ENCODE measurements at regions not wholly inside any gene's neighbourhood (a gene's known extent, or its start where the extent isn't known, plus 50 kb on each side); places are given as distances from the start of the nearest gene placed in this dataset.

DNA sequence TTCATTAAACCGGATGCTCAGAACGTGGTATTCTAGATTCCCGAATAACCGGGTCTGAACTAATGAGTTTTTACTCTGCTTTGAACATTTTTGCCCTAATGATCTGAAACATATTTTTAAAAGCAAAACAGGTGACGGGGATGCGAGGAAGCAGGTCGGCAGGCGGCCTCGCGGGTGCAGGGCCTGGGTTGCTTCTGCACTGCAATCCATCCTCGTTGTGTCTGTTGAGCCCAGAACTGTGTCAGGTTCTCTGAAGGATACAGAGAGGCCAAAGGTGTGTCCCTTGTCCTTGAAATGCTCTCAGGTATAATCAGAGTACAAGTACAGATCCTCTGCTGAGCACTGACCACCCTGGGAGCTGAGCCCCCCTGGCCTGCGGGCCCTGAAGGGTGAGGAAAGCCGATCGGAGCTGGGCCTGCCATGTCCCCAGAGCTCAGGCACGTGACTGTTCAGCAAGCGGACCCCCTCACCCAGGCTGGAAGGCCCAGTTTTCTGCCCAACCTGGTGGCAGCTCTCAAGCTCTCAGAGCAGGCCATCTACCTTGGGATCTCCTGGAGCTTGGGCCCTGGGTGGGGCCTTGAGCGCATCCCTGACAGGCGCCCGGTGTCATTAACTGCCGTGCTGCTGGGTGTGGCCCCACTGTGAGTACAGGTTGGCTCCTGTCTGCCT, 151.8 kb downstream of the OLFM1 start:
- DNase-seq (ENCODE audit: low read depth, low spot score), result no peak

DNA sequence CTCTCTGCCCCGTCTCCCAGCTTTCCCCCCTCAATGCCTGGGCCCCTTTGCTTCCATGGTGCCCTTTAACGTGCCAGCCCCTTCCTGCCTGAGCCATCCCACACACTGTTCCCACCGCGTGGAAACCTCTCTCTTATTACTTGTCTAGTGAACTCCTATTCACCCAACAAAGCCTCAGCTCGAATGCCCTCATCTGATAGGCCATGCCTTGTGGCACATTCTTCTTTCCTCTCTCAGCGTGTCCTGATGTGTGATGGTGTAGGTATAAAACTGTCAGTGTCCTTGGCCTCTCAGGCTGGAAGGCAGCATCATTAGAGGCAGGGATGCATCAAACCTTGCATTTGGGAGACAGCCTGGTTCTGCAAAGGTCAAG, 152.3 kb downstream of the OLFM1 start:
- DNase-seq (ENCODE audit: low read depth, low spot score), result no peak

DNA sequence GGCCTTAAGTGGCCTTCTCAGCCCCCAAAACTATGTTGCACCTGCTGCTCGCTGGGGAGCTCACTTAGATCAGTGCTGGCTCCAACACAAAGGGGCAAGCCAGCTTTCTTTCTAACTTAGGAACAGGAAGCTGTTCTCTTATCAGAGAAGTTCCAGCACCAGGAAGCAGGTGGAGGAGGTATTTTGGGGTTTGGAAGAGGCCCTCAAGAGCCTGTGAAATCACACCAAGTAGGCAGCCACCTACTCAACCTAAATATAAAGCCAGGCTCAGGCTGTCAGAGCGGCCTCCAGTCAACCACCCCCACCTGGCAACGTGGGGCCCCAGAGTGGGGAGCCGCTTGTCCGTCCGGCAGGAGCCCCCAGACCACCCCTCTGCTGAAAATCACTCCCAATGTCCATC, 152.8 kb downstream of the OLFM1 start:
- DNase-seq (ENCODE audit: low read depth, low spot score), result no peak

DNA sequence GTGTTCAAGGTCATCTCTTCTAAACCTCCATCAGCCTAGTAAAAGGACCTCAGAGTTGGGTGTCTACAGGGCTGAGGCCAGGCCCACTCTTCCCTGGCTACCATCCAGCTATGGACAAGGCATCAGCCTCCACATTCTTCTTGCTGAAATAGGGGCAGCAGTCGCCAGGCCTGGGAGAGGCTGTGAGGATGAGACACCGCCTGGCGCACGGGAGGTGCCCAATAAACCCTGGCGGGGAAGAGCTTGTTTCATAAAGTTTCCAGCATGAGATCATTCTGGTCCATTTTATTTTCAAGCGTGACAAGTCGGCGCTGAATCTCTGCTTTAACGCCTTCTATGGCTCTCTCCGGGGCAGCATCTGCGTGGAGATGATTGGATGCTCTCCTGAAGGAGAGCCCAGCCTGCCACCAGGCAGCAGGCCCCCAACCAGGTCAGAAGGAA, 153.4 kb downstream of the OLFM1 start:
- no peak for DNase-seq (ENCODE audit: low read depth, low spot score)

DNA sequence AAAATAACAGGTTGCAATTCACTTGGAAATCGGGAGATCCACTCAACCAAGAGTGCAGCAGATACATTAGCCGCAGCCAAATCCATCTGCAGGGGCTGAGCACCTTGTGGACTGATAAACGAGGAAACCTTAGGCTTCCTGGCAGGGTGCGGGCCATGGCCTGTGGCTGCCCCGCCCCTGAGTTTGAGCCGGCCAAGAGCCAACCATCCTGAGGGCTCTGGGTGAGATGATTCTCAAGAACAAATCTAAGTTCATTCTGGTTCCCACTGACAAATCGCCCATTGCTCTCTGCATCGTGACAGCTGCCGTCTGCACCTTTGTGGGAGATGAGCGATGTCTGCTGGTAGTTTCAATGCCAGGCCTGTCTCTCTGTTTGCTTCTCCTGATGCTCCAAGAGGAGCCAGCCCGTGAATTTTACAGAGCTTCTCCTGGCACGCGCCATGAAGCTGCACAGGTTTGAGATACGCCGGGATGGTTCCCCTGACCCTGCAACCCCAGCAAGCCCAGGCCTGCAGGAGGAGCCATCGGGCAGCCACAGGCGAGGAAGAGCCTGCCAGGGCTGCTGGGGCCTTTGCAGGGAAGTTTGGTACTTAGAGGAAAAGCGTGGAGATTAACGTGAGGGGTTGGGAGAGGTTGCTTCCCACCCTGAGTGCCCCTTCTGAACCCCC, 154.0 kb downstream of the OLFM1 start:
- DNase-seq (ENCODE audit: low read depth, low spot score), result no peak

DNA sequence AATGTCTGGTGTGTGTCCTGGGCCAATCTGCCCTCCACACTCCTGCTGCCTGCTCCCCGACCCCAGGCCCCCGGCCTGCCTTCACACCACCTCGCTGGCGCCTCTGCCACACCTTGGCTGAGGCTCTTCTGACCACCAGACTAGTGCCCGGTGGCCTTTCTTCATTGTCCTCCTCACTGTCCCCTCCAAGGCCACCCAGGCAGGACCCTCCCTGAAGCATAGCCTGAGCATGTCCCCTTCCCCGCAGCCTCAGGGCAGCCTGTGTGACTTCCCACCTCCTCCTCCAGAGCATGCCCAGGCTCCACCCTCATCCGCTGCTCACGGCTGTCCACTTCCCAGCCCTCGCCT, 154.6 kb downstream of the OLFM1 start:
- DNase-seq (ENCODE audit: low read depth, low spot score), result no peak

DNA sequence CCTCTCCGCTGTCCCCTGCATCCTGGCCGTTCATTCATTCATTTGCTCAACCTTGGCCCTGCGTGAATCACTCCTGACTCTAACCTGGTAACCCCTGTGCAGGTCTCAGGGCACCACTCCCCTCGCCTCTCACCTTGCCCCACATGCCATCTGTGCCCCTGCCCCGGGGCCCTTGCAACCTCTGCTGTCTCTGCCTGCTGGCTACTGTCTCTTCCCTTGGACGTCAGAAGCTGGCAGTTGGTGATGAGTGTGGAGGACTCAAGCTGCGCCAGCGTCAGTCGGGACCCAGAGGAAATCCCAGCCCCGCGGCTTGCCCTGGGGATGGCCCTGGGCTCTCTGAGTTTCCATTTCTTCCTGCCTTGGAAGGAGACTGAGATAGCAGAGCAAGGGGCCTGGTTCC, 154.9 kb downstream of the OLFM1 start:
- DNase-seq (ENCODE audit: low read depth, low spot score), result no peak

DNA sequence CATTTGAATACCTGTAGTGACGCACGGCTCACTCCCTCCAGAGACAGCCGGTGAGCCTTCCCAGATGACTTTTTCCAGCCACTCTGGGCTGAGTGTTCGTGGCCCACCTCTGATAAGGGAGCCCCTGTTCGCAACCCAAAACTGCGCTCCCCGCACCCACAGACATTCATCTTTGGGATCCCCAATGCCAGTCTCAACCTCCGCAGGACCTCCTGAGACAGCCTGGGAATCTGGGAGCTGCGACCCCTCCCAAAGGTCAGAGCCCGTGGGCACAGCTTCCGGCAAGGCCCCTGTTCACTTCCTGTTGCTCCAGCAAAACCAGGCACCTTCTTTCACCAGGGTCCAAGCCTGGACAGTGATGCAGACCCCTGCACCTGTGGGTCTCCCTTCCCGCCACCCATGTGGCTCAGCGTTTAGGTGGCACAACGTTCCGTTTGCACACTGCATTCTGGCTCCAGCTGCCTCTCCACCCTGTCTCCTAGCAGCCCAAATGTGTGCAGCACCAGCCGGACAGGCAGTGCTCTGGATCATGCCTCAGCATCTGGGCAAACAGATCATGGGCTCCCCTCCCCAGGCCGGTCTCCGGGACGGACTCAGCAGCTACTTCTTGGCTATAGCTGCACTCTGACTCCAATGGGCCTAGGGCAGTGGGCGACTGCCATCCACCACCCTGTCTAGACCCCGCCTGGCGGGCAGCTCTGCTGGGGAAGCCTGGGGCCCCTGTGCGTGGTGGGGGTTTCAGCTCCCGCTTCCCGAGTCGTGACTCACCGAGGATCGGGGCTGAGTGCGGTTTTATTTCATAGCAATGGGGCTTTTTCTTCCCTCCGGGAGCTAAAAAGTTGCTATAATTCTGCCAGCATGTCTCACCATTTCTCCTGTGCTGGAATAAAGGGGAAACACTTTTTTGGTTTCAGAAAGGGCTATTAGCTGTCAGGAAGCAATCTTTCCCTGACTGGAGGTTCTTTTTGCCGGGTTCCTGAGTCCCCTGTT, 156.0 kb downstream of the OLFM1 start:
- DNase-seq (ENCODE audit: low read depth, low spot score), result peak; percentile 7

DNA sequence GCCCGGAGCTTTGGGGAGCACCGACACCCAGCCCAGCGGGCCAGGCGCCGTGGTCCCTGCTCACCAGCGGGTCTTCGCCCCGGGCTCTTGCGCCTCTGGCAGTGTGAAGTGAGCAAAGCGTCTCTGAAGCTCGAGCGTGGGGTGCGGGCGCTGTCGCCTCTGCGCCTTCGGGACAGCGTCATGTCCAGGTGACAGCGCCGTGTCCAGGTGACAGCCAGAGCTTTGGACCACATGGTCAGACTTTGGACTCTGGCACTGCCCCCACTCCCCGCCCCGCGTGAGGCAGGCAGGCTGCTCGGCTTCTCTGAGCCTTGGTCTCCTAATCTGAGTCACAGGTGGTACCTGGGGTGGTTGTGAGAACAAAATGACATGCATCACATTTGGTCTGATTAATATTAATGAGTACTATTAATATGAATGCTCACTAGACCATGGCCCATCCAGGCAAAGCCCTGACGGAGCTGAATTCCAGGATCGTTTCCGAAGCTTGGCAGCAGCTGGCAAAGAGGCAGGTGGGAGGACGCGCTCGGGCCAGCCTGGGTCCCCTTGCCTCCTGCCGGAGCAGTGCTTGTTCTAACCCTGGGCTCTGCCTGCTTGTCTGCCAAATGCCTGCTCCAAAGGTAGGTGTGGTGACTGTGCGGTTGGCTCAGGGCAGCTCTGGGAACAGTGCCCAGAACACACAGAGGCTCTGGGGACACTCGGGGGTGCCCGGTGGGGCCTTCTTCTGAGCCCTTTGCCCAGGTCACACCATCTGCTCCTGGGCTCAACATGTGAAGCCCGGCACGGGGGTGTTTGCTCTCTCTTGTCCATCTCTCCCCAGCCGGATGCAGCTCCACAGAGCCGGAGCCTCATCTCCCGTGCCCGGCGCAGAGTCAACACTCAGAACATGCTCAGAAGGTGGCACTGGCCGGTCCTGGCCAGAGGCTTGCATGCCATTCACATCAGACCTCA, 157.1 kb downstream of the OLFM1 start:
- no peak for DNase-seq (ENCODE audit: low read depth, low spot score)

DNA sequence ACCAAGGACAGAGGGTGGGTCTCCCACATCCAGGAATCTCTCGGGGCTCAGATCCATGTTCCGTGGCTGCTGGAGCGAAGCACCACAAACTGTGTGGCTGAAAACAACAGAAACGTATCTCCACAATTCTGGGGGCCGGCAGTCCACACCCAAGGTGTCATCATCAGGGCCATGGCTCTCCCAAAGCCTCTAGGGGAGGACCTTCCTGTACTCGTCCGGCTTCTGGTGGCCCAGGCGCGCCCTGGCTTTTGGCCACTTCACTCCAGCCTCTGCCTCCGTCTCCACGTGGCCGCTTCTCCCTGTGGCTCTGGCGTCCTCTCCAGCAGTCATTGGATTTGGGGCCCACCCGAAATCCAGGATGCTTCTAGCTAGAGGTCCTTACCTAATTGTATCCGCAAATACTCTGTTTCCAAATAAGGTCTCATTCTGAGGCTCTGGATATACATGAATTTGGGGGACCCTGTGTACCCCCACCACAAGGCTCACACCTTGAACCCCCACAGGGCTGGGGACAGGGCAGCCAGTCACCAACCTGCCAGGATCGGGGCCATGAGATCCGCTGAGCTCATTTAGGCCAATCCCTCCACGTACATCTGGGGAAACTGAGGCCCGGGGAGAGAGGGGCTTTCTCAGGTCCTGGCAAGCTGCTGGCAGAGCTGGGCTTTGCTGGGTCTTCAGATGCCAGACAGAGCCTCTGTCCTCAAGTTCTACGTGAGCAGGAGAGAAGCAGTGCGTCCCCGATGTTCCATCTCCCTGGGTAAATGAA, 158.2 kb downstream of the OLFM1 start:
- no peak for DNase-seq (ENCODE audit: low read depth, low spot score)

DNA sequence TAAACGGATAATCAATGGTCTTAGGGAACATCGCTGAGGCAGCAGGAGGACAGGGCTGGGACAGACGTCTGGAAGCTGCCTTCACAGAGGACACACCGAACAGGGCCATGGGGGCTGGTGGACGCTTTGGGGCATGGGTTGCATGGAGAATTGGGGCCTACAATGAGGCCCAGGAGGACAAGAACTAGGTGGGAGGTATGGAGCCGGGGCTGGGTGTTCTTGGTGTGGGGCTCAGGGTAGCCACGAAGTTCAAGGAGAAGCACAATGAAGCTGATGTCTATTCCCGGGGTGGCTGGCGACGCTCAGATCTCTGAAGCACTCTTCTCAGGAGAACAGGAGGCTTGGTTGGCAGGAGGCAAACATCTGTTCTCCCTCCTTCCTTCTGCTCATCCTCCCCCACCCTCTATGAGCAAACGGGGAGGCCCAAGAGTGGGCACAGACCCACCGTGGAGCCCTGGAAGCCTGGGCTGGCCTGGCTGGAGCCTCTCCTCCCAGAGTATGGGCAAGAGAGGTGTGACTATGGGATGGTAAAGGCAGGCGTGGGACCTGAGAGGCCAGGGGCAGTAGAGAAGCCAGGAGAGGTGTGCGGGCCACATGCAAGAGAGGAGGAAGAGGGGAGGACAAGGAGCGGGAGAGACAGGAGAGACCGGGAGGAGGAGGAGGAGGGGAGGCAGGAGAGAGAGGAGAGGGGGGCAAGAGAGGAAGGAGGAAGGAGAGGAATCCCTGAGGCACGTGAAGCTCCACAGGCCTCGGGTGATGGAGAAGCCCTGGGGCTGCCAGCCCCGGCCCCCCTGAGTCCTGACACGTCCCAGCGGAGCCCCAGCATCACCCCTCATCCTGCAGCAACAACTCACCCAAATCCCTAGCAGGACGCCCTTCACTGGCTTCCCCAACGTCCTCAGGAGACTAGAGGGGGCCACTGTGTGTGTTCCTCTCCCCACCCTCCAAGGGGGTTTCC, 159.1 kb downstream of the OLFM1 start:
- DNase-seq (ENCODE audit: low read depth, low spot score), result no peak

DNA sequence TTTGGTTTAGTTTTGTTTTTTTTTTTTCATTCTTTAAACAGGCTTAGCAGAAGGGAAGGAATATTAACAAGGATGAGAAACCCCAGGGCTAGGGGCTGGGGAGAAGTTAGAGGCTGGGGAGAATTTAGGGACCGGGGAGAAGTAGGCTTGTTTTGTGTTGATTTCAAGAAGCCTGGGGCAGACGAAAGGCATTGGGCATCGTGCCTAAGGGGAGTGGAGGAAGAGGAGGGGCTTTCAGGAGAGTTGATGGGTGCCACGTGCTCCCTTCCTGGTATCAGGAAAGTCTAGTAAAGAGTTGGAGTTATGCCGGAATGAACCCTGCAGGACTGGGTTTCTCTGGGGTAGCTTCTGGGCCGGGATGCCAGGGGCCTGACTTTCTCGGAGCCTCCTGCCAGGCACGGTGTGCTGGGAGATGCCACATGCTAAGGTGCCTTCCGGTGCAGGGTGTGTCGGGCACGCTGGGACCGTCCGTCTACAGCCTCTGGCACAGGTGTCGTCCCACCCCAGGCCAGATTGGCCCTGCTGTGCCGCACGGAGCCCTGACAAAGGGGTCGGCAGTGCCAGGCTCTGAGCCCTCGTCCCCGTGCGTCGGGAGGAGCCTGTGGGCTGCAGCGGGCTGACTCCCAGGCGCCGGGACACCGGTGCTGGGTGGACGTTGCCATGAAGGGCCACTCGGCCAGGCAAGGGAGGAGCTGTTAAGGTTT, 159.9 kb downstream of the OLFM1 start:
- DNase-seq (ENCODE audit: low read depth, low spot score), result no peak

DNA sequence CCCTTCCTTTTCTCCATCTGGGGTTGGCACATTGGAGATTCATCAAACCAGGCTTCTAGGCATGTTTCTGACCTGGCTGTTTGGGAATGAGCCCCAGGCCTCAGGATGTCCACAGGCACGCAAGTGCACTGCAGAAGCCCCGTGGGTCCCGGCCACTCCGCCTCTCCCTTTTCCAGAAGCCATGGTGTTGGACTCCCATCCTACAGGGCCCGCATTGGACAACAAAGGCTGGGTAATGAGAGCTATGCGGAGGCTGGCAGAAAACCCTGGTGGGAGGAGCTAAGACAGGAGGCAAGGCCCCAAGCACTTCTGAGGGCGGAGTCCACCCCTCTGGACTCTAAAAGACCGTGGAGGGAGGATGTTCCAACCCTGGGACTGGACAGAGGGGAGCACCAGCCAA, 160.6 kb downstream of the OLFM1 start:
- DNase-seq (ENCODE audit: low read depth, low spot score), result no peak

DNA sequence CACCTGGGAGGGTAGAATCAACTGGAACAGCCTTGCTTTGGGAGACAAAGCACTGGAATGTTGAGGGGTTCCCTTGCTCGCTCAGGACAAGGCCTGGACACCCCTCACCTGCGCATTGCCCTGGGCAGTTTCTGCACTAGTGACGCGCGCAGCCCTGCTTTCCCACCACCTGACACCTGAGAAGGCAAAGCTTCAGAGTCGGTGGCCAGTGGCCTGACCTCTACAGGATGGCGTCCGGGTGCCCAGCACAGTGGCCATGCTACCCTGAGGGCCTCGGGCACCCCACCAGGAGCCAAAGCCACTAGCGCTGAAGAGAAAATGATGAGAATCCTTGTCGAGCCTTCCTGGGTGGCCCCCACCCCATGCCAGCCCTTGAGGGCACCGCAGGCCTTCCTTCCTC, 161.3 kb downstream of the OLFM1 start:
- no peak for DNase-seq (ENCODE audit: low read depth, low spot score)

DNA sequence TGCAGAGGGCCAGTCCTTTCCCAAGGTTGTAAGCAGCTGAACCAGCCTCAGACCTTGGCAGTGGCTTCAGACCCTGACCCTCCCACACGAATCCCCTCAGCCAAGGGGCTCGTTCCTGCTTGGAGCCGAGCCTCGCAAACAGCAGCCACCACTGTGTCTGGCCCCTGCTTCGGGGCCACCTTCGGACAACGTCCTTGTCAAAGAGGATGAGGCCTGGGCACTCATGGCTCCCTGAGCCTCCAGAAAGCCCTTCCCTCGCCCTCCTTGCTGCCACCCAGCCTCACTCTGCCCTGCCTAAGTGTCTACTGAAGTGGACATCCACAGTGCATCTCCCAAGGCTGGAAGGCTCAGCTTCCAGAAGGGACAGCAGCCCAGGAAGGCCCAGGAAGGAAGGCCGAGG, 161.7 kb downstream of the OLFM1 start:
- DNase-seq (ENCODE audit: low read depth, low spot score), result no peak

DNA sequence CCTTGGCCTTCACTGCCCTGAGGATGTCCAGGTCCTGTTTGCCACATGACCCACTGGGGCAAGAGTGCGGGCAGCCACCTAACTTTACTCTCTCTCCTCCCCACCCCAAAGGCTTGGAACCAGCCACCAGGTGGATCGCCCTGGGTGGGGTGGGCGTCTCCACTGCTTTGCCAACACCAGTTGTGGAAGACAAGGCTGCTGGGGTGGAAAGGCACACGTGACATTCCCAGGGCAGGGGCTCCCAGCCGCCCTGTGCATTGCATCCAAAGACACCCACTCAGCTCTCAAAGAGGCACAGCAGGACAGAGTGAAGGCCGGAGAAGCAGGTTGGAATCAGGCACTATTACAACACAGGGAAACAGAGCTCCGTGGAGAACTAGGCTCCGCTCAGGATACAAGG, 162.2 kb downstream of the OLFM1 start:
- no peak for DNase-seq (ENCODE audit: low read depth, low spot score)

DNA sequence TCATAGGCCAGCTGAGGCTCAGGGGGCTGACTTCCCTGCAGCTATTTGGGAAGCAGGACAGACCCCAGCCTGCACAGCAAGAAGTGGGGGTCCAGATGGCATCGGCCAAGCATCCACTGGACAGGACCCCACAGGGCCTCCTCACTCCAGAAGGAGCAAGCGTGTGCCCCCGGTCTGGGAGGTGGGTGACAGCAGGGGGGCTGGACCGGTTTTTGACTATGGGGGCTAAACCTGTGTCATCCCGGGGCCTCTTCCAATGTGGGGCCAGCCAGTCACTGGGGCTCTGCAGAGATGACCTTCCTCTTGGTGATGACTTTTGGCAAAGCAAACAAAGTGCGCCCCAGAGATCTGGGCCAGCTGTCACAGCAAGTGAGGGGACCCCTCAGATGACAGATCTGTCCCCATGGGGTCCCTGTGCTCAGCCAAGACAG, 163.9 kb downstream of the OLFM1 start:
- DNase-seq (ENCODE audit: low read depth, low spot score), result no peak

DNA sequence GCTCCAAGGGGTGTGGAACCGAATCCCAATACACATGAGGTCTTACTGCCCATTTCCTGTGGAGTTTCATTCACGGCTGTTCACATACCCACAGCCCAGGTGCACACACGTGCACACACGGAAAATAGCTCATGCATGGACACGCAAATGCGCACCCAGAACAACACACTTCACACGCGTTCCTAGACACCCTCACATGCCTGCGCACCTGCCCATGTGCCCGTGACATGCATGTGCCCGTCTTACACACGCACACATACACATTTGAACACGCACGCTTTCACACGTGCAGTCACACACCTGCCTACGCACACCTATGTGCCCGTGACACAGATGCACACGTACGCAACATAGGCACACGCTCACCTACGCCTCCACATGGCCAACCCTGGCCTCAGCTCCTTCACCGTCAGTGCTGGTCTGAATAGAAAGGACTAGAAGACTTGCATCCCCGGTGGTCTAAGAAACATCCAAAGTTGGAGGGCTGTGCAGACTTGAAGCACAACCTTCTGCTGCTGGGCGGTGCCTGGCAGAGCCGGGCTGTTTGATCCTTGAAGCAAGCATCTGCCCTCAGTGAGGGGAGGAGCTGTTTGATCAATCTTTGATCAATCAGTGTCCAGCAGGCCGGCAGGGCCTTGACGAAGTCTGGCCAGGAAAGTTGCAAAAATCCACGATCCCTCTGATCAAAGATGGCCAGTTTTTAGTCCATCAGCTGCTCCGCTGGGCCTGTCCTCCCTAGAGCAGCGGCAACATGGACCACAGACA, 164.7 kb downstream of the OLFM1 start:
- no peak for DNase-seq (ENCODE audit: low read depth, low spot score)

Measured in astrocyte of the hippocampus (primary cell).